GM12872 (cell line): ENCODE measurements at regions not wholly inside any gene's neighbourhood (a gene's known extent, or its start where the extent isn't known, plus 50 kb on each side); places are given as distances from the start of the nearest gene placed in this dataset.

Source experiments
- TF ChIP-seq, protein P1 (sequence below): IDR thresholded peaks from 3 replicates; pipeline ENCODE4 v1.5.1; 2011; ENCODE audit warnings: low read depth, mild to moderate bottlenecking, low read length, moderate library complexity; ENCODE audit not compliant: insufficient read depth

DNA sequence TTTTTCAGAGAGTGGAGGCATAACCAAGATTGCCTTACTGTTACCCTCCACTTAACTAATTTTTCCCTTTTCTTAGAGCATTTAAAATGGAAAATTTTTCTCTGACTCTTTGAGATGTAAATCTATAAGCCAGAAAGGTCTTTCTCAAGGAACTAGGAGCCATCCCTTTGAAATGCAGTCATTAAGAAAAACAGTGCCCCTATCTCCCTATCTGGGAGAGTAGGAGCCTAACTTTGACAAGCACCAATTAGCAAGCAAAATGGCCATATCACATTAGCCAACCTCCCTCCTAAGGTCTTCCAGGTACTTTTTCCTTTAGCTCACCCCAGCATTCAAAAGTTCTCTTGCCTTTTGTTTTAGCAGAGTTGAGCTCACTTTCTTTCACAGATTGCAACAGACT is 570.5 kb downstream of the EPHA7 start:
- TF ChIP-seq, protein P1, sequence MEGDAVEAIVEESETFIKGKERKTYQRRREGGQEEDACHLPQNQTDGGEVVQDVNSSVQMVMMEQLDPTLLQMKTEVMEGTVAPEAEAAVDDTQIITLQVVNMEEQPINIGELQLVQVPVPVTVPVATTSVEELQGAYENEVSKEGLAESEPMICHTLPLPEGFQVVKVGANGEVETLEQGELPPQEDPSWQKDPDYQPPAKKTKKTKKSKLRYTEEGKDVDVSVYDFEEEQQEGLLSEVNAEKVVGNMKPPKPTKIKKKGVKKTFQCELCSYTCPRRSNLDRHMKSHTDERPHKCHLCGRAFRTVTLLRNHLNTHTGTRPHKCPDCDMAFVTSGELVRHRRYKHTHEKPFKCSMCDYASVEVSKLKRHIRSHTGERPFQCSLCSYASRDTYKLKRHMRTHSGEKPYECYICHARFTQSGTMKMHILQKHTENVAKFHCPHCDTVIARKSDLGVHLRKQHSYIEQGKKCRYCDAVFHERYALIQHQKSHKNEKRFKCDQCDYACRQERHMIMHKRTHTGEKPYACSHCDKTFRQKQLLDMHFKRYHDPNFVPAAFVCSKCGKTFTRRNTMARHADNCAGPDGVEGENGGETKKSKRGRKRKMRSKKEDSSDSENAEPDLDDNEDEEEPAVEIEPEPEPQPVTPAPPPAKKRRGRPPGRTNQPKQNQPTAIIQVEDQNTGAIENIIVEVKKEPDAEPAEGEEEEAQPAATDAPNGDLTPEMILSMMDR, result no peak

DNA sequence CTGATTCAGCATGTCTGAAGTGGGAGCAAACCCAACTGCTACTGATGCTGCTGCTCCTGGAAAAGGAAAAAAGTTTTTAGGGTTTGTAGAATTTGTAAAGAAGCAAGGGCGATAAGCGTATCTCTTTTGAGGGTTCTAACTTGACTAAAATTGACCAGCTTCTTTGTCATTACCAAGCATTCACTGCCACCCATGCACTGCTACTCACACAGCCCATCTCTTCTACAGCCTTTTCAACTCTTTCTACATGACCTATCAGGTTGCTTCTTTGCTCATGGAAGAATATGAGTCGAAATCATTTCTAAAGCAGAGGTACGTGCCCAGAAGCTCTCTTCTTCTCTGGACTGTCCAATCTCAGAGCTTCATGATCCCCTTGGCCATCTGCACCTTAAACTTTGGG is 570.9 kb downstream of the EPHA7 start:
- TF ChIP-seq, protein P1, result no peak

DNA sequence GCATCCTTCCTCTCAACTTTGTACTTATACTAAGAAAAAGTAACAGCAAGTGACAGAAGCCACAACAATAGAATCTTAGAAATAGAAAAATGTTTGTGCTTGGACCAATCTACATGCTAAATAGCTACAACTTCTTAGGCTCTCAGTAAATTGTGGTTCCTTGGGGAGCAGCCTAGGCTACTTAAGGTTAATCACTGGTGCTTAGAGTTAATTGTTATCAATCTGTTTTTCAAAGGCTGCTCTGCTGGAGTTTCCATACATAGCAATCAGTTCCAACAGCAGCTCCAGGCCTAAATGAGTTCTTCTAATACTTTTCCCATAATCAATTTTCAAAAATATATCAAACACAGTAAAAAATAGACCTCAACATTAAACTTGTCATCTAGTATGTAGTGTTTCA is 571.4 kb downstream of the EPHA7 start:
- TF ChIP-seq, protein P1, result no peak

DNA sequence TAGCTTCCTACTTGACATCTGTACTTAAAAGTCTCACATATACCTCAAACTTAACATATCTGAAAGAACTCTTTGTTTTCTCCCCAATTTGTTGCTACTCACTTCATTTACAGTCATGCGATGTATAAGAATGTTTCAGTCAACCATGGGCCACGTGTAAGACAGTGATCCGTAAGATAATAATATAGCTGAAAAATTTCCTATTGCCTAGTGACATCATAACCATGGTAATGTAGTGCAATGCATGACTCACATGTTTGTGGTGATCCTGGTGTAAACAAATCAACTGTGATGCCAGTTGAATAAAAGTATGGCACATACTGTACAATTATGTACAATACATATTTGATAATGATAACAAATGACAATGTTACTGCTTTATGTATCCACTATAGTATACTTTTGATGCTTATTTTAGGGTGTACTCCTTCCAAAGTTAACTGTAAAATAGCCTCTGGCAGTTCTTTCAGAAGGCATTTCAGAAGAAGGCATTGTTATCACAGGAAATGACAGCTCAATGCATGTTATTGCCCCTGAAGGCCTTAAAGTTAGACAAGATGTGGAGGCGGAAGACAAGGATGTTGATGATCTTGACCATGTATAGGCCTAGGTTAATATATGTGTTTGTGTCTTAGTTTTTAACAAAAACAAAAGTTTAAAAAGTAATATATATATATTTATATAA is 579.0 kb downstream of the EPHA7 start:
- TF ChIP-seq, protein P1, result no peak

DNA sequence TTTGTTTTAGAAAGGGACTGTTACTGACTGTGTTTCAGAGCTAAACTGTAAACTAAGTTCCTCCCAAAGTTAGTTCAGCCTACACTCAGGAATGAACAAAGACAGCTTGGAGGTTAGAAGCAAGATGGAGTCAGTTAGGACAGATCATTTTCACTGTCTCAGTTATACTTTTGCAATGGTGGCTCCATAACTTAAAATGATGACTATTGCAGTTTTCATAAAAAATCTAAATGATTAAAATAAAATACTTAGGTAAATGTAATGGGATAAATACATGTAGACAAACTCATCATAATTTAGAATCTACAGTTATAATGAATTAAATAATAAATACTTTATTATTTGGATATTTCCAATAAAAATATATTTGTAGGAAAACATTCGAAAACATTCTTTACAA is 590.6 kb downstream of the EPHA7 start:
- TF ChIP-seq, protein P1, result no peak

DNA sequence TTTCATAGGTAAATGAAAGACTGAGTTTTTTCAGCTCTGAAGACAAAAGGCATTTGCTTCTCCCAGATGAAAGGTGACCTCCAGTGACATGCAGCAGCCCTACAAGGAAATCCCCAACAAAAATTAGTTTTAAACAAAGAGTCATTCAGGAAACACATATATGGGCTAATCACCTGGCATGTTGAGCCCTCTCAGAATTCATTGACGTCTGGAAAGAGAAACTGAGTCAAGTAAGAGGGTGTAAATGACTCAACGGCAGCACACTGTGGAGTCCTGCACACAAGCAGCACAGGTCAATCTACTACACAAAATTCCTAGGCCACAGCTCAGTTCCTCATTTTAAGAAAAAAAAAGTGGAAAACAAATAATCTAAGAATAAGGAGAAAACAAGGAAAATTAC is 592.3 kb downstream of the EPHA7 start:
- TF ChIP-seq, protein P1, result no peak

DNA sequence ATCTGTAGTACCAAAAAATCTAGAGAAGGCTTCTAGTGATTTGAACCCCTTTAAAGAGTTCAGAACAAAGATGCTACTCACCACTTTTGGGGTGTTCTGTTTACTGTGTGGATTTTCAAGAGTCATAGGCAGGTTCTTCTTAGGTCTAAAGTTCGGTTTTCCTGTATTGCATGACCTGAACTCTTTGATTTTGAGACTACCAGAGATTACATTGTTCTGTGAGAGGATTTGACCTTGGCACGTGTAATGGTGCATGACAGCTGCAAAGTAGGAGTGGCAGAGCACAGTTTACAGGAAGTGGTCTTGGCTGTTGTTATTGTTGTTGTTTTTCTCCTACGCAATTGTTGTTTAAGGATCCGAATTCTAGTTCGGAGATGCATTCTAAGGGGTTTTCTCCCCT is 592.7 kb downstream of the EPHA7 start:
- TF ChIP-seq, protein P1, result no peak
